OCI-LY7 (cell line): ENCODE measurements at regions not wholly inside any gene's neighbourhood (a gene's known extent, or its start where the extent isn't known, plus 50 kb on each side); places are given as distances from the start of the nearest gene placed in this dataset.

ENCODE experiments used
- BruUV-seq: library from RNA; stranded (reverse); fragments of 400-500 nt; replicated peaks from 2 replicates; lab custom pipeline; 2021; lab: Mats Ljungman, UMichigan
- CTCF ChIA-PET: fragments of 300-600 bp; sonication (Branson Sonifier 250); formaldehyde crosslinking; loops from one replicate; lab custom pipeline; 2022; ENCODE audit warnings: antibody characterized with exemption; ENCODE audit not compliant: unreplicated experiment; lab: Charles Lee
- POLR2A ChIA-PET: fragments of 300-600 bp; sonication (Branson Sonifier 250); formaldehyde crosslinking; loops from one replicate; lab custom pipeline; 2022; ENCODE audit warnings: antibody characterized with exemption; lab: Charles Lee
- DNase-seq: peaks from one replicate; pipeline ENCODE4 v3.0.0-alpha.2; 2015; ENCODE audit warnings: low spot score
- H2AFZ ChIP-seq: fragments of 200-600 bp; sonication (generic), shearing (Covaris generic); 2 replicates; pipeline ENCODE4 v1.6.1; 2014; ENCODE audit warnings: mild to moderate bottlenecking, antibody characterized with exemption, low read length, moderate library complexity
- H3K27ac ChIP-seq: fragments of 200-600 bp; sonication (generic); 2 replicates; pipeline ENCODE4 v1.5.1; 2014; ENCODE audit warnings: mixed run types, low read depth, mild to moderate bottlenecking, moderate library complexity, low read length, inconsistent platforms; ENCODE audit not compliant: poor library complexity, severe bottlenecking
- H3K36me3 ChIP-seq: fragments of 200-600 bp; sonication (generic); 2 replicates; pipeline ENCODE4 v1.6.1; 2014; ENCODE audit warnings: mild to moderate bottlenecking, antibody characterized with exemption, low read length, moderate library complexity, mixed read lengths; ENCODE audit not compliant: insufficient read depth
- H3K4me1 ChIP-seq: fragments of 200-600 bp; sonication (generic); 2 replicates; pipeline ENCODE4 v1.5.1; 2014; ENCODE audit warnings: mild to moderate bottlenecking, low read length; ENCODE audit not compliant: insufficient read depth, poor library complexity, severe bottlenecking
- H3K4me2 ChIP-seq: fragments of 200-600 bp; sonication (generic); 2 replicates; pipeline ENCODE4 v1.6.1; 2014; ENCODE audit warnings: mild to moderate bottlenecking, low read length
- H3K4me3 ChIP-seq: fragments of 200-600 bp; sonication (generic); 2 replicates; pipeline ENCODE4 v1.5.1; 2014; ENCODE audit warnings: mild to moderate bottlenecking, low read depth, low read length; ENCODE audit not compliant: poor library complexity, severe bottlenecking
- H3K79me2 ChIP-seq: fragments of 200-600 bp; sonication (generic); 2 replicates; pipeline ENCODE4 v1.6.1; 2016; ENCODE audit warnings: low read depth, mild to moderate bottlenecking, low read length, moderate library complexity, mixed read lengths; ENCODE audit not compliant: insufficient read depth
- H3K9me2 ChIP-seq: fragments of 200-600 bp; sonication (generic); 2 replicates; pipeline ENCODE4 v1.6.1; 2016; ENCODE audit warnings: mild to moderate bottlenecking, low read length, mixed read lengths; ENCODE audit not compliant: insufficient read depth
- H3K9me3 ChIP-seq: fragments of 200-600 bp; sonication (generic); 2 replicates; pipeline ENCODE4 v1.6.1; 2014; ENCODE audit warnings: mild to moderate bottlenecking, mixed run types, low read length, mixed read lengths
- H4K20me1 ChIP-seq: fragments of 200-600 bp; sonication (generic); 2 replicates; pipeline ENCODE4 v1.6.1; 2014; ENCODE audit warnings: mild to moderate bottlenecking, antibody characterized with exemption, low read length, moderate library complexity, mixed read lengths; ENCODE audit not compliant: insufficient read depth
- CTCF ChIP-seq: fragments of 200-600 bp; sonication (generic); conservative IDR thresholded peaks from 2 replicates; pipeline ENCODE4 v1.5.1; 2014; ENCODE audit warnings: mild to moderate bottlenecking, antibody characterized with exemption, low read length, moderate library complexity, mixed read lengths
- EZH2phosphoT487 ChIP-seq: fragments of 200-600 bp; sonication (generic); IDR thresholded peaks from 2 replicates; pipeline ENCODE4 v1.6.1; 2018; ENCODE audit warnings: low read depth, borderline replicate concordance, mild to moderate bottlenecking, mixed run types, antibody characterized with exemption, low read length, moderate library complexity, mixed read lengths
- intact Hi-C: fragments of 100-400 bp; cut with micrococcal nuclease; formaldehyde crosslinking; loops from one replicate; pipeline ENCODE4 v1.10.0; 2022; ENCODE audit not compliant: unreplicated experiment

DNA sequence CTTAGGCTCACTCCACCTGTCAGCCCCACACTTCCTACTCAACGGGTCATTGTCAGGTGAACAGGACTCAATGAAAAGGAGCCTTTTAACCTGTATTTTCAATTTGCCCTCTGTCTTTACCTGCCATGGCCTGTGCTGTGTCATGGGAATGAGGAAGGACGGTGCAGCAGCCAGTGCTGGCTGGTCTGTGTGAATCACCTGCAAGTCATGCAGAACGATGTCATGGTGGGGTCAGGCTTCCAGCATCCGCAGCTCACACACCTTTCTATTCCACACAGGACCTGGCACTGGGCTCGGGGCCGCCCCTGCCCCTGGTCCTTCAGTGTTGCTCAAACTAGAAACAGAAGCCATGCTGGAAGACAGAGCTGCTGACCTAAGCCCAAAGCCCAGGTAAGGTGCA, 188.7 kb upstream of the GMDS start:
- H3K36me3 ChIP-seq: no peaks in the 10 kb centered on the region
- no peak for DNase-seq
- H4K20me1 ChIP-seq: no peaks in the 10 kb centered on the region
- H3K4me2 ChIP-seq: no peak overlapping the region
- intact Hi-C loops: no loop called here
- no peaks in the 10 kb centered on the region for H3K9me2 ChIP-seq
- no TSS peak for BruUV-seq
- no peak overlapping the region for H2AFZ ChIP-seq
- H3K4me1 ChIP-seq: no peaks in the 10 kb centered on the region
- no peak overlapping the region for H3K27ac ChIP-seq
- H3K79me2 ChIP-seq: no peaks in the 10 kb centered on the region
- H3K9me3 ChIP-seq: no peaks in the 10 kb centered on the region
- no peak for TF ChIP-seq CTCF
- ChIA-PET POLR2A (no interaction called here), CTCF (interaction anchor here (0.6 kb wide), 1 partner anchor 518 kb away, joined by 3 read pairs; no protein-coding TSS in a partner anchor)
- H3K4me3 ChIP-seq: no peak overlapping the region

- Histone ChIP-seq H3K9me2 (no peaks in the 10 kb centered on the region), H4K20me1 (no peaks in the 10 kb centered on the region), H3K27ac (no peak overlapping the region), H3K4me2 (no peak overlapping the region), H3K36me3 (no peaks in the 10 kb centered on the region), H3K4me1 (no peaks in the 10 kb centered on the region), H3K4me3 (no peak overlapping the region), H2AFZ (no peak overlapping the region), H3K79me2 (no peaks in the 10 kb centered on the region), H3K9me3 (no peaks in the 10 kb centered on the region)
- DNase-seq: no peak
- CTCF ChIA-PET: no interaction called here
- TF ChIP-seq EZH2phosphoT487 (no peak), CTCF (no peak)
- POLR2A ChIA-PET: no interaction called here
- intact Hi-C loops: no loop called here
- BruUV-seq: no TSS peak
Measured at GRCh38 chr6:2433711-2434110, 188.3 kb upstream of the GMDS start.

DNA sequence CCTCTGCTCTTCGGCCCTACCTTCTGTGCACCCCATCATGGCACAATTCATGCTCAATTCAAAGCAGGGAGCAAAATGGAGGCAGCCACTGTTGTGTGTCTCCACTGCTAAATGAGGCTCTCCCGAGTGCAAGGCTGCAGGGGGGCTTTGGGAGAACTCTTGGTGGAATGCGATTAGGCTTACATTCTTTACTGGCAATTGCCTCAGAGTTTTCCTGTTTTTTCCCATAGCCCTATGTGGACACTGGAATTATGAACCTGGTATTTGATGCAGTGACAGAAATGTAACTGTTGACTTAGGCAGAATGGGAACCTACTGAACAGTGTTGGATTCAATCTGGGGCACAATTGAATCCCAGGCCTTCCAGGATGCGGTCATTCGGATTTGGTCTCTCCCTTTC, 187.9 kb upstream of the GMDS start:
- H3K36me3 ChIP-seq: no peaks in the 10 kb centered on the region
- POLR2A ChIA-PET: no interaction called here
- TF ChIP-seq EZH2phosphoT487 (no peak), CTCF (no peak)
- H2AFZ ChIP-seq: no peak overlapping the region
- no peaks in the 10 kb centered on the region for H4K20me1 ChIP-seq
- no peak for DNase-seq
- H3K9me3 ChIP-seq: no peaks in the 10 kb centered on the region
- H3K27ac ChIP-seq: no peak overlapping the region
- H3K9me2 ChIP-seq: no peaks in the 10 kb centered on the region
- intact Hi-C loops: no loop called here
- no peaks in the 10 kb centered on the region for H3K4me1 ChIP-seq
- H3K4me3 ChIP-seq: no peak overlapping the region
- BruUV-seq: no TSS peak
- no peaks in the 10 kb centered on the region for H3K79me2 ChIP-seq
- H3K4me2 ChIP-seq: no peak overlapping the region
- CTCF ChIA-PET: no interaction called here
